ENCODE measurements at regions not wholly inside any gene's neighbourhood (a gene's known extent, or its start where the extent isn't known, plus 50 kb on each side); places are given as distances from the start of the nearest gene placed in this dataset.
A peak's percentile ranks its signal among the peaks of the same experiment; 100 is the strongest.

DNA sequence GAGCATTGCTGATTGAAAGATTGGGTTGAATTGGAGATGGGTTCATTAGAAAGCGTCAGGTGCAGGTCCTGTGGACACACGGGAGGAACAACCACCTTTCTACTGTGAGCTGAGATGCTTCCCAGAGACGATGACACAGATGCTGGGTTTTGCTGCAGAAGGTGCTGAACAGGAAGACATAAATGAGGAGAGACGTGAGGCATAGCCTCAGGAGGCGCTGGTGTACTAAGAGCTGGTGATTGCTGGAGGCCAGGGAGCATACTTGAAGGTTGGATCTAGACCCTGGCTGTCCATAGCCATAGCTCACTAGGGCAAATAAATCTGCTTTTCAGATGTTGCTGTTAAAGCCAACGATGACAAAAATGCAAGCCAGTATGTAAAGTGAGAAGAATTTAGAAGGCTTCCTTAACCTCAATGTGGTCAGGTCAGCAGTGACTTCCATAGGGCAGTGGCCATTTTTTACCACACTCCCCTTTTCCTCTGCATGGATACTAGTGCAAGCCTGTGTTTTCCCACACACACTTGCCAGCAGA, 153.7 kb downstream of the SOX11 start:
- 83% methylated on average over 6 of the region's 6 CpGs for WGBS
- no peak for DNase-seq (ENCODE audit: extremely low spot score)
- Histone ChIP-seq H3K4me3 (no peak overlapping the region), H3K27ac (replicated peaks in 1 of 4) (no peak overlapping the region), H3K27me3 (peaks cover 0 to 12% (median 0%) of the 10 kb centered on the region in 4 donors), H3K36me3 (no peaks in the 10 kb centered on the region), H3K4me1 (no peaks in the 10 kb centered on the region), H3K9me3 (no peaks in the 10 kb centered on the region)
- intact Hi-C loops (cut with DNase I): no loop called here
- TF ChIP-seq, protein P1, sequence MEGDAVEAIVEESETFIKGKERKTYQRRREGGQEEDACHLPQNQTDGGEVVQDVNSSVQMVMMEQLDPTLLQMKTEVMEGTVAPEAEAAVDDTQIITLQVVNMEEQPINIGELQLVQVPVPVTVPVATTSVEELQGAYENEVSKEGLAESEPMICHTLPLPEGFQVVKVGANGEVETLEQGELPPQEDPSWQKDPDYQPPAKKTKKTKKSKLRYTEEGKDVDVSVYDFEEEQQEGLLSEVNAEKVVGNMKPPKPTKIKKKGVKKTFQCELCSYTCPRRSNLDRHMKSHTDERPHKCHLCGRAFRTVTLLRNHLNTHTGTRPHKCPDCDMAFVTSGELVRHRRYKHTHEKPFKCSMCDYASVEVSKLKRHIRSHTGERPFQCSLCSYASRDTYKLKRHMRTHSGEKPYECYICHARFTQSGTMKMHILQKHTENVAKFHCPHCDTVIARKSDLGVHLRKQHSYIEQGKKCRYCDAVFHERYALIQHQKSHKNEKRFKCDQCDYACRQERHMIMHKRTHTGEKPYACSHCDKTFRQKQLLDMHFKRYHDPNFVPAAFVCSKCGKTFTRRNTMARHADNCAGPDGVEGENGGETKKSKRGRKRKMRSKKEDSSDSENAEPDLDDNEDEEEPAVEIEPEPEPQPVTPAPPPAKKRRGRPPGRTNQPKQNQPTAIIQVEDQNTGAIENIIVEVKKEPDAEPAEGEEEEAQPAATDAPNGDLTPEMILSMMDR (IDR thresholded peaks at IDR 0.05): no peak
- TF ChIP-seq POLR2A (IDR thresholded peaks at IDR 0.05; ENCODE audit: low read depth) (no peak), POLR2AphosphoS5 (IDR thresholded peaks at IDR 0.05) (no peak), EP300 (IDR thresholded peaks at IDR 0.05) (no peak)

DNA sequence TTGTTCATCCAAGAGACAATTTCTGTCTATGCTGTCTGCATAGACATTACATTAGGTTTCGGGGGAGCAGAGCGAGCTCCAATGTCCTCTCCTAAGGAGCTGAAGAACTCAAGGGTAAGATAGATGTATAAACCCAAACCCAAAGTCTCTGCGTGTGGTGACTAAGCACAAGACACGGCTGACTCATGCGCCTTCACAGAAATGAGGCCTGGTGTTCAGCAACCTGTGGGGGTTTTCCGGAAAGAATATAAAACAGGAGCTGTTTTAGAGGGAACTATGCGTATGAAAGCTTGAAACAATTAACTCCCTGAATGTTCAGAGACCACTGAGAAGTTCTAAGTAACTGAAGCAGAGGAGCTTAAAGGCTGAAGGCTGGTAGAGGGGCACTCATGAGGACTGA, 154.7 kb downstream of the SOX11 start:
- DNase-seq (ENCODE audit: extremely low spot score): no peak
- 89% methylated on average over 7 of the region's 7 CpGs for WGBS
- Histone ChIP-seq H3K27me3 (peaks cover 0 to 7% (median 0%) of the 10 kb centered on the region in 4 donors), H3K4me3 (no peak overlapping the region), H3K9me3 (no peaks in the 10 kb centered on the region), H3K4me1 (no peaks in the 10 kb centered on the region), H3K36me3 (no peaks in the 10 kb centered on the region), H3K27ac (replicated peaks in 1 of 4) (no peak overlapping the region)
- intact Hi-C loops (cut with DNase I): no loop called here
- TF ChIP-seq POLR2A (IDR thresholded peaks at IDR 0.05; ENCODE audit: low read depth): no peak
- TF ChIP-seq EP300 (IDR thresholded peaks at IDR 0.05): no peak
- TF ChIP-seq, protein P1 (IDR thresholded peaks at IDR 0.05): no peak
- no peak for TF ChIP-seq POLR2AphosphoS5 (IDR thresholded peaks at IDR 0.05)

DNA sequence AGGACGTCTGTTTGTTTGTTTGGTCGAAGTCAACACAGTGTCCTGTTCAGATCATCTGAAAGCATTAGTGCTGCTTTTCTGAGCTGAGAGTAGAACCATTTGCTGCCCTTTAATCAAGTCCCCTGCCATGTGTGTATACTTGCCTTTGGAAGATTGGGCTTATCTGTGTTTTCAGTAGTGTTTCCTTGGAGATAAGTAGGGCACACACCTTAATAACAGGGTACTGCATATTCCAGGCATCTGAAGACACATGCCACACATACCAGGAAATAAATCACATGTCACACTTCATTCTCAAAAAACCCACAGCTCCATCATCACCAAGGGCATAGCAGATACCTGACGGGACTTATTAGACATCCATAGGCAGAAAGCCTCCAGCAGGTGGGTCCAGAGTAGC, 157.4 kb downstream of the SOX11 start:
- Histone ChIP-seq H3K36me3 (no peaks in the 10 kb centered on the region), H3K4me1 (no peaks in the 10 kb centered on the region), H3K9me3 (no peaks in the 10 kb centered on the region), H3K27ac (replicated peaks in 1 of 4) (no peak overlapping the region), H3K4me3 (no peak overlapping the region), H3K27me3 (peaks cover 0 to 11% (median 0%) of the 10 kb centered on the region in 4 donors)
- intact Hi-C loops (cut with DNase I): no loop called here
- TF ChIP-seq POLR2AphosphoS5 (IDR thresholded peaks at IDR 0.05) (no peak), POLR2A (IDR thresholded peaks at IDR 0.05; ENCODE audit: low read depth) (no peak), EP300 (IDR thresholded peaks at IDR 0.05) (no peak)
- TF ChIP-seq, protein P1 (IDR thresholded peaks at IDR 0.05): no peak
- 72% methylated on average over 3 of the region's 3 CpGs for WGBS
- peak; percentile 45 for DNase-seq (ENCODE audit: extremely low spot score)

DNA sequence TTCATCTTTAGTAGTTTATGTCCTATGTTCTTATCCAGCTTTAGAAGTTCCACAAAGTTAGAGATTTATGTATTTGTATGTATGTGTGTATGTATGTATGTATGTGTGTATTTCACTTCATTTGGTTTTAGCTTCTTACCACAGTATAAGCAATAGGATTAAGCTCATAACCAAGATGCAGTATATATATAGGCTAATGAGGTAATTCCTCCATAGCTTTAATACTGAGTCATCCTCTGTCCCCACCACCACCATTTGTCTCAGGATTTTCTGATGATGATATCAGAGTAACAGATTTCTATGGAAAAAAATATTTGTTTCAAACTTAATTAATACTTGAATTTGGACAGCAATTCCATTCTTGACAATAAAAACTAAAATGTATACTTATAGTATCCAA, 159.2 kb downstream of the SOX11 start:
- no peak overlapping the region for H3K4me3 ChIP-seq
- no peaks in the 10 kb centered on the region for H3K9me3 ChIP-seq
- H3K27ac ChIP-seq (replicated peaks in 1 of 4): no peak overlapping the region
- H3K36me3 ChIP-seq: no peaks in the 10 kb centered on the region
- no peak for DNase-seq (ENCODE audit: extremely low spot score)
- H3K27me3 ChIP-seq: peaks cover 0 to 6% (median 0%) of the 10 kb centered on the region in 4 donors
- TF ChIP-seq, protein P1 (IDR thresholded peaks at IDR 0.05): no peak
- TF ChIP-seq POLR2AphosphoS5 (IDR thresholded peaks at IDR 0.05): no peak
- no peak for TF ChIP-seq EP300 (IDR thresholded peaks at IDR 0.05)
- TF ChIP-seq POLR2A (IDR thresholded peaks at IDR 0.05; ENCODE audit: low read depth): no peak
- intact Hi-C loops (cut with DNase I): no loop called here
- no peaks in the 10 kb centered on the region for H3K4me1 ChIP-seq

DNA sequence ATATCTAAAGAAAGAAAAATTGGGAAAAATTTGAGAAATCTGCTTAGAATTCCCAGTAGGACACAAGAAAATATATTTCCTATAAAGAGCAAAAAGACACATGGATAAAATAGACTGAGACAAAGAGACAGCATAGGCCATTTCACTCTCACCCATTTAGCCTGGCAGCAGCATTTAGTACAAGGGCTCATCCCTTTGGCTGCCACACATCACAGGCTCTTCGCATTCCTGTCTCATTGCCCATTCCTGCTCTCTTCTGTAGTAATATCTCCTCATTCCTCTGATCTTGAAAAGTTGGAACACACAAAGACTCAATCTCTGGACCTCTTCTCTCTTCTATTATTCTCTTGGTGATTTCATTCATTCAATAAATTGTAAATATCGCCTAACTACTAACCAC, 162.6 kb downstream of the SOX11 start:
- intact Hi-C loops (cut with DNase I): no loop called here

More for the DNA sequence above, 162.6 kb downstream of the SOX11 start:
- Histone ChIP-seq H3K4me1 (no peaks in the 10 kb centered on the region), H3K9me3 (peaks cover 0 to 9% (median 3%) of the 10 kb centered on the region in 4 donors), H3K27ac (replicated peaks in 1 of 4) (no peak overlapping the region), H3K27me3 (peaks cover 0 to 4% (median 0%) of the 10 kb centered on the region in 4 donors), H3K36me3 (no peaks in the 10 kb centered on the region), H3K4me3 (no peak overlapping the region)
- DNase-seq (ENCODE audit: extremely low spot score): no peak
- TF ChIP-seq POLR2A (IDR thresholded peaks at IDR 0.05; ENCODE audit: low read depth): no peak
- TF ChIP-seq, protein P1 (IDR thresholded peaks at IDR 0.05): no peak
- TF ChIP-seq EP300 (IDR thresholded peaks at IDR 0.05): no peak
- no peak for TF ChIP-seq POLR2AphosphoS5 (IDR thresholded peaks at IDR 0.05)
- 92% methylated on average over 2 of the region's 2 CpGs for WGBS
